Activated CD8-positive, alpha-beta T cell treated with anti-CD3 and anti-CD28 coated beads, Interleukin-2, amount 10 ng/mL, durations not matched to agents 7 days and 5 days (primary cell): ENCODE measurements at regions not wholly inside any gene's neighbourhood (a gene's known extent, or its start where the extent isn't known, plus 50 kb on each side); places are given as distances from the start of the nearest gene placed in this dataset.
"Not testable (repeated sequence)": the region's sequence is repeated elsewhere in the genome, so short reads cannot be mapped to it uniquely, and the experiment has no call there.

Experiments
- ATAC-seq: fragments of 150-1000 bp; cut with Tn5 transposase; one replicate; pipeline ENCODE4 v1.10.0; 2021; ENCODE audit warnings: moderate library complexity
- CTCF ChIA-PET: fragments of 350-600 bp; sonication (Branson Sonifier 250); formaldehyde crosslinking; loops from one replicate; lab custom pipeline; 2021; ENCODE audit warnings: antibody characterized with exemption; lab: Charles Lee
- POLR2A ChIA-PET: fragments of 350-600 bp; sonication (Branson Sonifier 250); formaldehyde crosslinking; loops from one replicate; lab custom pipeline; 2021; ENCODE audit warnings: antibody characterized with exemption; lab: Charles Lee
- DNase-seq: peaks from one replicate; pipeline ENCODE4 v3.0.0-alpha.2; 2020
- H3K27ac Mint-ChIP-seq: one replicate; pipeline ENCODE4 v1.8.0; 2021; ENCODE audit warnings: mild to moderate bottlenecking, mixed read lengths
- H3K27me3 Mint-ChIP-seq: one replicate; pipeline ENCODE4 v1.8.0; 2021; ENCODE audit warnings: low read depth, mixed read lengths
- H3K36me3 Mint-ChIP-seq: one replicate; pipeline ENCODE4 v1.8.0; 2021; ENCODE audit warnings: low read depth, mixed read lengths
- H3K4me1 Mint-ChIP-seq: one replicate; pipeline ENCODE4 v1.8.0; 2021; ENCODE audit warnings: low read depth, mixed read lengths
- H3K4me3 Mint-ChIP-seq: one replicate; pipeline ENCODE4 v1.8.0; 2021; ENCODE audit warnings: mild to moderate bottlenecking, mixed read lengths
- H3K9me3 Mint-ChIP-seq: one replicate; pipeline ENCODE4 v1.8.0; 2022; ENCODE audit warnings: mixed read lengths; ENCODE audit not compliant: insufficient read depth

GRCh38 chr5:96218653-96219052, 214.4 kb downstream of the PCSK1 start:
- CTCF ChIA-PET = no interaction called here

DNA sequence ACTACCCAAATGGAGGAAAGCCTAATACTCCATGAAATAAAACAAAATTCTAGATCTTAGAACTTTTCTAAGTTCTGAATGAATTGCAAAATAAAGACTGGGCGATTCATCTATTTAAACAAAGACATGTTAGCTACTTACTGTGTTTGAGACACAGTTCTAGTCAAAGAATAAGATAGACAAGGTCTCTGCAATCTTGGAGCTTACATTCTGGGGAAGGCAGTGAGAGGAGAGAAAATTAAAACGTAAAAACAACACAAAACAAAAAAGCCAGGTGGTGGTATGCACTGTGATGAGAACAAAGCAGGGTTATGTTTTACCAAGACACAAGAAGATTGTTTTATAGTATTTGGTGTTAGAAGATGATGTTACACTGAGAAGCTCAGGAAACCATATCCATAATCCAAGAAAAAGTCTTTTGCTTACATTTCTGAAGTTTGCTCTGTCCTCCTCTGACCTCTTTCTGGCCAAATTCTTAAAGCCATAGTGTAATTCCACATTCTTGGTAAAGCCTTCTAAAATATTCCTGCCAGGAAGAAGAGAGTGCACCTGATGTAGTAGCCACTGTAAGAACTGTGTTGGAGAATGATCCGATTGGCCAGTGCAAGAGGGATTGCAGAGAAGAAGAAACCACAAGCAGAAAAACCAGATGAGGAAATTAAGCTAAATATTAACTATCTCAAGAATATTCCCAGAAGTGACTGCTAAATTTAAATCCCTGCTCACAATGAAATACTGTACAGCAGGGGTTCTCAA, 218.4 kb downstream of the PCSK1 start:
- H3K4me1 Mint-ChIP-seq = no peaks in the 10 kb centered on the region
- DNase-seq (no peak), ATAC-seq (no peak)
- H3K27me3 Mint-ChIP-seq = peaks cover 2% of the 10 kb centered on the region
- no peak overlapping the region for H3K27ac Mint-ChIP-seq
- H3K36me3 Mint-ChIP-seq = no peaks in the 10 kb centered on the region
- ChIA-PET CTCF (interaction anchor here (1.2 kb wide), 1 partner anchor 80 kb away, joined by 3 read pairs; no protein-coding TSS in a partner anchor), POLR2A (no interaction called here)
- H3K4me3 Mint-ChIP-seq = no peak overlapping the region
- no peaks in the 10 kb centered on the region for H3K9me3 Mint-ChIP-seq

More at GRCh38 chr5:96218653-96219052, 214.4 kb downstream of the PCSK1 start:
- Mint-ChIP-seq H3K4me3 (no peak overlapping the region), H3K4me1 (no peaks in the 10 kb centered on the region), H3K36me3 (no peaks in the 10 kb centered on the region), H3K27me3 (peaks cover 5% of the 10 kb centered on the region), H3K9me3 (no peaks in the 10 kb centered on the region), H3K27ac (no peak overlapping the region)
- ATAC-seq = no peak
- DNase-seq = no peak
- POLR2A ChIA-PET = no interaction called here

GRCh38 chr5:96209829-96210228, 223.2 kb downstream of the PCSK1 start:
- DNase-seq = no peak
- ATAC-seq = no peak
- Mint-ChIP-seq H3K4me3 (no peak overlapping the region), H3K36me3 (no peaks in the 10 kb centered on the region), H3K9me3 (no peaks in the 10 kb centered on the region), H3K4me1 (no peaks in the 10 kb centered on the region), H3K27ac (no peak overlapping the region), H3K27me3 (peaks cover 17% of the 10 kb centered on the region)
- ChIA-PET CTCF (no interaction called here), POLR2A (no interaction called here)

DNA sequence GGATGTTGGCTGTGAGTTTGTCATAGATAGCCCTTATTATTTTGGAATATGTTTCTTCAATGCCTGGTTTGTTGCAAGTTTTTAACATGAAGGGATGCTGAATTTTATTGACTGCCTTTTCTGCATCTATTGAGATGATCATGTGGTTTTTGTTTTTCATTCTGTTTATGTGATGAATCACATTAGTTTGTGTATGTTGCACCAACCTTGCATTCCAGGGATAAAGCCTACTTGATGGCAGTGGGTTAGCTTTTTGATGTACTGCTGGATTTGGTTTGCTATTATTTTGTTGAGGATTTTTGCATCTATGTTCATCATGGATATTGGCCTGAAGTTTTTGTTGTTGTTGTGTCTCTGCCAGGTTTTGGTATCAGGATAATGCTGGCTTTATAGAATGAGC, 225.6 kb downstream of the PCSK1 start:
- no peak overlapping the region for H3K27ac Mint-ChIP-seq
- ChIA-PET CTCF (no interaction called here), POLR2A (no interaction called here)
- ATAC-seq (no peak), DNase-seq (no peak)
- H3K4me1 Mint-ChIP-seq = no peaks in the 10 kb centered on the region
- H3K36me3 Mint-ChIP-seq = no peaks in the 10 kb centered on the region
- no peak overlapping the region for H3K4me3 Mint-ChIP-seq
- H3K9me3 Mint-ChIP-seq = no peaks in the 10 kb centered on the region
- H3K27me3 Mint-ChIP-seq = peaks cover 16% of the 10 kb centered on the region

GRCh38 chr5:96203761-96204160, 229.3 kb downstream of the PCSK1 start:
- no peaks in the 10 kb centered on the region for H3K9me3 Mint-ChIP-seq
- CTCF ChIA-PET = no interaction called here
- no peak for ATAC-seq
- no peaks in the 10 kb centered on the region for H3K36me3 Mint-ChIP-seq
- no peak overlapping the region for H3K4me3 Mint-ChIP-seq
- no peak overlapping the region for H3K27ac Mint-ChIP-seq
- DNase-seq = no peak
- POLR2A ChIA-PET = no interaction called here
- H3K27me3 Mint-ChIP-seq = peaks cover 23% of the 10 kb centered on the region
- H3K4me1 Mint-ChIP-seq = no peaks in the 10 kb centered on the region

DNA sequence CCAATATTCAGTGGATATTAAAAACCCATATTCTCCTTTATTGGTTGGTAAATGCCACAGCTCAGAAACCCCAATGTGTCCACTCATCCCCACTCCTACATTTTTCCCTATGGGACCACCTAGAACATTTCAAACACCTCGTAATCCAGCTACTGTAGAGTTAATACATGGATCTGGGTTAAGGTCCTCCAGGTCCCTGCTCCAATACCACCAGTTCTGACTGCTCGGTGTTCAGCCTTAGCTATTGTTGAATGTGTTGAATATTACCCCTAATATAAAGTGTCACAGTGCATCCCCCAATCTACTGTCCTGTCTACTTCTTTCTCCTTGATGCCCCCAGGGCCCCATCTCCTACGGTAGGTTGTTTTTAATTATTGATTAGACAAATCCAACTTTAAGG, 231.5 kb downstream of the PCSK1 start:
- Mint-ChIP-seq H3K27ac (no peak overlapping the region), H3K4me3 (no peak overlapping the region), H3K27me3 (peaks cover 20% of the 10 kb centered on the region), H3K9me3 (no peaks in the 10 kb centered on the region), H3K36me3 (no peaks in the 10 kb centered on the region), H3K4me1 (no peaks in the 10 kb centered on the region)
- ATAC-seq = no peak
- CTCF ChIA-PET = interaction anchor here (0.8 kb wide), 1 partner anchor 19 kb away, joined by 3 read pairs; no protein-coding TSS in a partner anchor
- POLR2A ChIA-PET = no interaction called here
- no peak for DNase-seq

DNA sequence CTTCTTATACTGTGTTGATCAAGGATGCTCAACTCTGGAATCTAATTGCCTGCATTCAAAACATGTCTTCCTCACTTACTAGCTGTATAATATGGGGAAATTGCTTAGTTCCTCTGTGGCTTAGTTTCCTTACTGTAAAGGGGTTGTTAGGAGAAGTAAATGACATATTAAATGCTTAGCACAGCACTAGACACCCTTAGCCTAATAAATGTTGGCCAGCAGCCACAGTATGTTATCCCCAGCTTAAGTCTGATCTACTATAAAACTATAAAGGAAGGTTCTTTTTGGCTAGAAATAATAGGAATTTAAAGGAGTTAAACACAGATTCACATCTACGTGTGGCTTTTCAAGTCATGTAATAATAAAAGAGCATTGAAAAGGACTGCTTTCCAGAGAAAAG, 232.4 kb downstream of the PCSK1 start:
- Mint-ChIP-seq H3K4me3 (no peak overlapping the region), H3K27me3 (peaks cover 16% of the 10 kb centered on the region), H3K9me3 (no peaks in the 10 kb centered on the region), H3K27ac (no peak overlapping the region), H3K36me3 (no peaks in the 10 kb centered on the region), H3K4me1 (no peaks in the 10 kb centered on the region)
- ChIA-PET CTCF (no interaction called here), POLR2A (no interaction called here)
- no peak for ATAC-seq
- DNase-seq = no peak

- no peak for ATAC-seq
- Mint-ChIP-seq H3K4me1 (no peaks in the 10 kb centered on the region), H3K36me3 (no peaks in the 10 kb centered on the region), H3K9me3 (no peaks in the 10 kb centered on the region), H3K4me3 (no peak overlapping the region), H3K27me3 (peaks cover 14% of the 10 kb centered on the region), H3K27ac (no peak overlapping the region)
- no peak for DNase-seq
- ChIA-PET POLR2A (no interaction called here), CTCF (no interaction called here)
Measured at GRCh38 chr5:96199713-96200183, 233.3 kb downstream of the PCSK1 start.

- Mint-ChIP-seq H3K4me3 (no peak overlapping the region), H3K27ac (no peak overlapping the region), H3K27me3 (peaks cover 14% of the 10 kb centered on the region), H3K4me1 (no peaks in the 10 kb centered on the region), H3K9me3 (no peaks in the 10 kb centered on the region), H3K36me3 (no peaks in the 10 kb centered on the region)
- POLR2A ChIA-PET = no interaction called here
- CTCF ChIA-PET = no interaction called here
- DNase-seq (no peak), ATAC-seq (no peak)
Measured at GRCh38 chr5:96198356-96199058, 234.5 kb downstream of the PCSK1 start.

- H3K4me1 Mint-ChIP-seq, H3K9me3 Mint-ChIP-seq, POLR2A ChIA-PET, H3K4me3 Mint-ChIP-seq, H3K27ac Mint-ChIP-seq, DNase-seq, CTCF ChIA-PET, H3K36me3 Mint-ChIP-seq, ATAC-seq: not testable (repeated sequence)
- H3K27me3 Mint-ChIP-seq = peaks cover 14% of the 10 kb centered on the region
Measured at GRCh38 chr5:96197767-96198166, 235.3 kb downstream of the PCSK1 start.

DNA sequence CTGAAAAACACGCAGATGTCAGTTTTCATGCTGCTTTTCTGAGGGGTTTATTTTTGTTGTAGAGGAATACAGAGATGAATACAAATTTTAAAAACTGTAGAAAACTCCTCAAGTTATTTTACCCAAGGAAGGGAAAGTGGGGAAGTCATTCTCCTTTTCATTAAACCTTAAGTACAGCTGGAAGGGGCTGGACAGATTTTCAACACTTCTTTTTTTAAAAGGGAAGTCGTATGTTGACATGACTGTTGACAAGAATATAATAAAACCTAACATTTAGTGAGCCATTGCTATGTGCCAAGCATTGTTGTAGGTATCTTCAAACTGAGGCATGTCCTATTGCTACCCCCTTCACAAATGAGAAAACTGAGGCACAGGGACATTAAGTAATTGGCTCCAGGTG, 235.7 kb upstream of the ELL2 start:
- DNase-seq (no peak), ATAC-seq (no peak)
- POLR2A ChIA-PET = no interaction called here
- no peaks in the 10 kb centered on the region for H3K4me1 Mint-ChIP-seq
- no peak overlapping the region for H3K27ac Mint-ChIP-seq
- CTCF ChIA-PET = no interaction called here
- no peak overlapping the region for H3K4me3 Mint-ChIP-seq
- no peaks in the 10 kb centered on the region for H3K36me3 Mint-ChIP-seq
- peaks cover 11% of the 10 kb centered on the region for H3K27me3 Mint-ChIP-seq
- H3K9me3 Mint-ChIP-seq = no peaks in the 10 kb centered on the region

- peaks cover 11% of the 10 kb centered on the region for H3K27me3 Mint-ChIP-seq
- H3K36me3 Mint-ChIP-seq = no peaks in the 10 kb centered on the region
- H3K9me3 Mint-ChIP-seq = no peaks in the 10 kb centered on the region
- no peak overlapping the region for H3K27ac Mint-ChIP-seq
- POLR2A ChIA-PET = no interaction called here
- no peak for ATAC-seq
- no peak overlapping the region for H3K4me3 Mint-ChIP-seq
- no peaks in the 10 kb centered on the region for H3K4me1 Mint-ChIP-seq
- CTCF ChIA-PET = no interaction called here
- DNase-seq = no peak
Measured at GRCh38 chr5:96196890-96197289, 235.2 kb upstream of the ELL2 start.
